HEK293T (cell line): ENCODE measurements at regions not wholly inside any gene's neighbourhood (a gene's known extent, or its start where the extent isn't known, plus 50 kb on each side); places are given as distances from the start of the nearest gene placed in this dataset.

Experiments used
- ARNT ChIP-seq: fragments of 450-650 bp; IDR thresholded peaks from 2 replicates; pipeline ENCODE4 v1.6.1; 2017; ENCODE audit warnings: mild to moderate bottlenecking
- BHLHE40 ChIP-seq: fragments of 450-650 bp; IDR thresholded peaks from 2 replicates; pipeline ENCODE4 v1.6.1; 2016; ENCODE audit warnings: mild to moderate bottlenecking, moderate library complexity, borderline replicate concordance
- ELF4 ChIP-seq: fragments of 450-650 bp; IDR thresholded peaks from 2 replicates; pipeline ENCODE4 v1.6.1; 2017; ENCODE audit warnings: antibody characterized with exemption
- FOXK2 ChIP-seq: fragments of 450-650 bp; IDR thresholded peaks from 2 replicates; pipeline ENCODE4 v1.6.1; 2016; ENCODE audit warnings: mild to moderate bottlenecking
- FOXM1 ChIP-seq: fragments of 450-650 bp; IDR thresholded peaks from 2 replicates; pipeline ENCODE4 v1.6.1; 2017; ENCODE audit warnings: mild to moderate bottlenecking, borderline replicate concordance
- HDGF ChIP-seq: fragments of 450-650 bp; IDR thresholded peaks from 2 replicates; pipeline ENCODE4 v1.6.1; 2017; ENCODE audit warnings: antibody characterized with exemption, borderline replicate concordance
- LEF1 ChIP-seq: fragments of 450-650 bp; IDR thresholded peaks from 2 replicates; pipeline ENCODE4 v1.6.1; 2017; ENCODE audit warnings: mild to moderate bottlenecking, borderline replicate concordance
- NFRKB ChIP-seq: fragments of 450-650 bp; IDR thresholded peaks from 2 replicates; pipeline ENCODE4 v1.6.1; 2016; ENCODE audit warnings: mild to moderate bottlenecking, moderate library complexity
- SP1 ChIP-seq: fragments of 450-650 bp; IDR thresholded peaks from 2 replicates; pipeline ENCODE4 v1.6.1; 2017
- SUZ12 ChIP-seq: fragments of 450-650 bp; IDR thresholded peaks from 2 replicates; pipeline ENCODE4 v1.6.1; 2016; ENCODE audit warnings: mild to moderate bottlenecking
- TARDBP ChIP-seq: fragments of 450-650 bp; IDR thresholded peaks from 2 replicates; pipeline ENCODE4 v1.6.1; 2016

- TF ChIP-seq HDGF: no peak
- TF ChIP-seq SP1: no peak
- TF ChIP-seq NFRKB: no peak
- no peak for TF ChIP-seq TARDBP
- TF ChIP-seq FOXK2: no peak
- TF ChIP-seq ELF4: no peak
- TF ChIP-seq ARNT: no peak
- no peak for TF ChIP-seq SUZ12
- no peak for TF ChIP-seq FOXM1
- no peak for TF ChIP-seq LEF1
- TF ChIP-seq BHLHE40: no peak
These were observed 1260.3 kb upstream of the SLC10A2 start for GRCh38 chr13:104326523-104326922.
